ENCODE measurements at regions not wholly inside any gene's neighbourhood (a gene's known extent, or its start where the extent isn't known, plus 50 kb on each side); places are given as distances from the start of the nearest gene placed in this dataset.

DNA sequence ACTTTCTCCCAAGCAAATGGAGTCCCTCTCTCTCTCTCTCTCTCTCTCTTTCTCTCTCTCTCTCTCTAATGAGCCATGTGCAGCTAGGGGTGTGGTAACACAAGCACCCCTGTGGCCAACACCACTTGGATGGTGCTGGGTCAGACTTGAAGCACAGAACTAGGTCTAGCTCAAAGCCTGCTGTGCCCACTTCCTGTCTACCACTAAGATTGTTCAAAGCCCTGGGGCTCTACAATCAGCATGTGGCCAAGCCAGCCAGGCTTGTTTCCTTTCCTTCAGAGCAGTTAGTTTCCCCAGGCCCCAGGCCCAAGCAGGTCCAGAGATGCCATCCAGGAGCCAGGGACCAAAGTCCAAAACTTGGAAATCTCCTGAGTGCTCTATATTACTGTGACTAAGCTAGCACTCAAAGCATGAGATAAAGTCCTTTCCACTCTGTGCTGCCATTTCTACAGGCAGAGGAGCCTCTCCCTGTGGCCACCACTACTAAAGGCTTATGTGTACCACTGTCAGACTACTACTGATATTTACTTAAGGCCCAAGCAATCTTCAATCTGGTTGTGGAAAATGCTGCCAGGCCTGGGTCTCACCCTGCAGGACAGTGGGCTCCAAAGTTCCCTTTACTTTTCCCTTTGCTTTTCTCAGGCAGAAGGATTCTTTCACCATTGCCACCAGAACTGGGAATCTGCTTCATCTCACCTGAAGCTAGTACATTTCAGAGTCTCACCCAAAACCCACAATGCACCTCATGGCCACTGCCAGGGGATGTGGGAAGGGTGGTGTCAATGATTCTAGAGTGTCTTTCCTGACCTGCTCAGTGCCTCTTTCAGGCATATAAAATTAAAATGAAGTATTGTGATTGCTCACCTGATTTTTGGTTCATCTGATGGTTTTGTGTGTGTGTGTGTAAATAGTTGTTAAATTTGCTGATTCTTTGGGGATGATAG lies 999.5 kb downstream of the NCAM2 start:
- Histone ChIP-seq H3K27me3 (ENCODE audit: insufficient read depth, low read length) (no peaks in the 10 kb centered on the region), H3K9me2 (ENCODE audit: insufficient read depth) (no peaks in the 10 kb centered on the region), H3K9me3 (ENCODE audit: control insufficient read depth in 1 of 2, insufficient read depth in 1 of 2, low read depth in 1 of 2, low read length in 2 of 2) (peaks cover 7 to 23% of the 10 kb centered on the region in 2 experiments; a peak in 3 of 4 replicates), H3K79me2 (ENCODE audit: insufficient read depth, low read length) (no peaks in the 10 kb centered on the region), H3K9ac (ENCODE audit: low read length) (no peak overlapping the region), H3K4me2 (ENCODE audit: low read length) (no peak overlapping the region), H3K27ac (ENCODE audit: low read depth, low read length) (no peak overlapping the region), H3K36me3 (ENCODE audit: control insufficient read depth in 1 of 2, insufficient read depth in 2 of 2, low read length in 2 of 2) (no peaks in the 10 kb centered on the region), H3K4me1 (ENCODE audit: control insufficient read depth in 1 of 2, insufficient read depth in 2 of 2, low read length in 2 of 2) (no peaks in the 10 kb centered on the region), H4K20me1 (ENCODE audit: insufficient read depth) (no peaks in the 10 kb centered on the region), H3K4me3 (replicated peaks in 1 of 2; ENCODE audit: low read depth in 1 of 2, low read length in 2 of 2) (no peak overlapping the region), H2AFZ (ENCODE audit: low read depth, low read length, poor library complexity, severe bottlenecking) (no peak overlapping the region)
- TF ChIP-seq POLR2A (IDR thresholded peaks at IDR 0.05; ENCODE audit: borderline replicate concordance, extremely low read depth, insufficient read depth, insufficient read length) = no peak
- no peak for TF ChIP-seq FOSL1 (IDR thresholded peaks at IDR 0.05; ENCODE audit: low read depth)
- TF ChIP-seq SRF (IDR thresholded peaks at IDR 0.05; ENCODE audit: low read depth) = no peak
- TF ChIP-seq SIN3A (IDR thresholded peaks at IDR 0.05; ENCODE audit: low read depth) = no peak
- TF ChIP-seq, protein P1, sequence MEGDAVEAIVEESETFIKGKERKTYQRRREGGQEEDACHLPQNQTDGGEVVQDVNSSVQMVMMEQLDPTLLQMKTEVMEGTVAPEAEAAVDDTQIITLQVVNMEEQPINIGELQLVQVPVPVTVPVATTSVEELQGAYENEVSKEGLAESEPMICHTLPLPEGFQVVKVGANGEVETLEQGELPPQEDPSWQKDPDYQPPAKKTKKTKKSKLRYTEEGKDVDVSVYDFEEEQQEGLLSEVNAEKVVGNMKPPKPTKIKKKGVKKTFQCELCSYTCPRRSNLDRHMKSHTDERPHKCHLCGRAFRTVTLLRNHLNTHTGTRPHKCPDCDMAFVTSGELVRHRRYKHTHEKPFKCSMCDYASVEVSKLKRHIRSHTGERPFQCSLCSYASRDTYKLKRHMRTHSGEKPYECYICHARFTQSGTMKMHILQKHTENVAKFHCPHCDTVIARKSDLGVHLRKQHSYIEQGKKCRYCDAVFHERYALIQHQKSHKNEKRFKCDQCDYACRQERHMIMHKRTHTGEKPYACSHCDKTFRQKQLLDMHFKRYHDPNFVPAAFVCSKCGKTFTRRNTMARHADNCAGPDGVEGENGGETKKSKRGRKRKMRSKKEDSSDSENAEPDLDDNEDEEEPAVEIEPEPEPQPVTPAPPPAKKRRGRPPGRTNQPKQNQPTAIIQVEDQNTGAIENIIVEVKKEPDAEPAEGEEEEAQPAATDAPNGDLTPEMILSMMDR (IDR thresholded peaks at IDR 0.05 in 2 of 3, conservative IDR thresholded peaks at IDR 0.05 in 1 of 3; ENCODE audit: borderline replicate concordance in 1 of 3, insufficient read depth in 1 of 3, low read depth in 2 of 3, low read length in 2 of 3) = no peak
- no peak for ATAC-seq
- ChIA-PET CTCF (no interaction called here), RAD21 (ENCODE audit: low non-redundant PET in 1 of 2, low total read pairs in 2 of 2, uncharacterized antibody in 2 of 2, unreplicated experiment in 2 of 2) (no interaction called here), POLR2A (no interaction called here)
- BruUV-seq (replicated peaks) = no TSS peak
- no peak for DNase-seq (ENCODE audit: low read depth, low spot score)
- intact Hi-C loops (cut with micrococcal nuclease) = no loop called here

DNA sequence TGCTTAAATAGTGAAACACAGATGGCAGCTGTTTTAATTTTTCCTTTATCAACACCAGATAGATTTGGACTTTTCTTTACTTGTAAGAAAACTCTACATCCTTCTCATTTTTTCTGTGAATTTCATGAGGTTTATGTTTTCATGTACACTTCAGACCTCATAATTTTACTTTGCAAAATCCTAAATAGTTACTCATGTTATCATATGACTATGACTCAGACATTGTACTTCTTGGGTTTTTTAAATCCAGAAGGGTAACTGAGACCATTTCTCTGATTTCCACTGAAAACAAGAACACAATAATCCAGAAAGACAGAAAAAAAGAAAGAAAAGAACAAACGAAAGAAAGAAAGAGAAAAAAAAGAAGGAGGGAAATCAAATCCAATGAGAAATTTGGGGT lies 1021.6 kb downstream of the NCAM2 start:
- ATAC-seq (no peak), DNase-seq (ENCODE audit: low read depth, low spot score) (no peak)
- no peaks in the 10 kb centered on the region for H4K20me1 ChIP-seq (ENCODE audit: insufficient read depth)
- H3K9me2 ChIP-seq (ENCODE audit: insufficient read depth) = no peaks in the 10 kb centered on the region
- H3K27me3 ChIP-seq (ENCODE audit: insufficient read depth, low read length) = no peaks in the 10 kb centered on the region
- no peaks in the 10 kb centered on the region for H3K4me1 ChIP-seq (ENCODE audit: control insufficient read depth in 1 of 2, insufficient read depth in 2 of 2, low read length in 2 of 2)
- H2AFZ ChIP-seq (ENCODE audit: low read depth, low read length, poor library complexity, severe bottlenecking) = no peak overlapping the region
- RAD21 ChIA-PET (ENCODE audit: low non-redundant PET in 1 of 2, low total read pairs in 2 of 2, uncharacterized antibody in 2 of 2, unreplicated experiment in 2 of 2) = no interaction called here
- POLR2A ChIA-PET = no interaction called here
- no peak overlapping the region for H3K27ac ChIP-seq (ENCODE audit: low read depth, low read length)
- no peak overlapping the region for H3K9ac ChIP-seq (ENCODE audit: low read length)
- intact Hi-C loops (cut with micrococcal nuclease) = no loop called here
- H3K9me3 ChIP-seq (ENCODE audit: control insufficient read depth in 1 of 2, insufficient read depth in 1 of 2, low read depth in 1 of 2, low read length in 2 of 2) = peaks cover 14 to 17% of the 10 kb centered on the region in 2 experiments; a peak in 2 of 4 replicates
- H3K4me3 ChIP-seq (replicated peaks in 1 of 2; ENCODE audit: low read depth in 1 of 2, low read length in 2 of 2) = no peak overlapping the region
- no TSS peak for BruUV-seq (replicated peaks)
- no peak overlapping the region for H3K4me2 ChIP-seq (ENCODE audit: low read length)
- CTCF ChIA-PET = no interaction called here
- no peaks in the 10 kb centered on the region for H3K79me2 ChIP-seq (ENCODE audit: insufficient read depth, low read length)
- no peaks in the 10 kb centered on the region for H3K36me3 ChIP-seq (ENCODE audit: control insufficient read depth in 1 of 2, insufficient read depth in 2 of 2, low read length in 2 of 2)
- TF ChIP-seq, protein P1 (IDR thresholded peaks at IDR 0.05 in 2 of 3, conservative IDR thresholded peaks at IDR 0.05 in 1 of 3; ENCODE audit: borderline replicate concordance in 1 of 3, insufficient read depth in 1 of 3, low read depth in 2 of 3, low read length in 2 of 3) = no peak
- TF ChIP-seq TCF7L2 (IDR thresholded peaks at IDR 0.05; ENCODE audit: borderline replicate concordance, extremely low read depth, insufficient read depth, insufficient read length) = no peak
- no peak for TF ChIP-seq CBX3 (IDR thresholded peaks at IDR 0.05; ENCODE audit: low read depth)
- no peak for TF ChIP-seq POLR2A (IDR thresholded peaks at IDR 0.05; ENCODE audit: borderline replicate concordance, extremely low read depth, insufficient read depth, insufficient read length)
- TF ChIP-seq EZH2 (IDR thresholded peaks at IDR 0.05) = no peak
- no peak for TF ChIP-seq FOSL1 (IDR thresholded peaks at IDR 0.05; ENCODE audit: low read depth)
- TF ChIP-seq YY1 (IDR thresholded peaks at IDR 0.05; ENCODE audit: extremely low read depth, insufficient replicate concordance, low read depth, low read length) = no peak
- TF ChIP-seq SRF (IDR thresholded peaks at IDR 0.05; ENCODE audit: low read depth) = no peak
- TF ChIP-seq CEBPB (IDR thresholded peaks at IDR 0.05; ENCODE audit: low read depth) = no peak
- no peak for TF ChIP-seq POLR2AphosphoS5 (IDR thresholded peaks at IDR 0.05; ENCODE audit: low read depth, low read length)
- TF ChIP-seq RAD21 (IDR thresholded peaks at IDR 0.05; ENCODE audit: low read depth) = no peak
- no peak for TF ChIP-seq EGR1 (IDR thresholded peaks at IDR 0.05; ENCODE audit: low read depth)
- no peak for TF ChIP-seq ZFX (IDR thresholded peaks at IDR 0.05)
- no peak for TF ChIP-seq EZH2phosphoT487 (IDR thresholded peaks at IDR 0.05; ENCODE audit: borderline replicate concordance)

Data from HCT116 (cell line).